B cell (primary cell): ENCODE measurements at regions not wholly inside any gene's neighbourhood (a gene's known extent, or its start where the extent isn't known, plus 50 kb on each side); places are given as distances from the start of the nearest gene placed in this dataset.
"Not testable (repeated sequence)": the region's sequence is repeated elsewhere in the genome, so short reads cannot be mapped to it uniquely, and the experiment has no call there.

ENCODE experiments used
- CTCF ChIP-seq: fragments of 200-600 bp; IDR thresholded peaks from one replicate; pipeline ENCODE4 v1.8.0; 2022; ENCODE audit warnings: antibody characterized with exemption, mild to moderate bottlenecking
- EZH2 ChIP-seq: IDR thresholded peaks from 2 replicates; pipeline ENCODE4 v1.6.1; 2012; ENCODE audit warnings: borderline replicate concordance, low read depth, mild to moderate bottlenecking, moderate library complexity, low read length; ENCODE audit not compliant: insufficient read depth, poor library complexity, severe bottlenecking

GRCh38 chr9:67708109-67708508 is 150.6 kb upstream of the ANKRD20A1 start:
- not testable (repeated sequence) for TF ChIP-seq CTCF, EZH2
